Psoas muscle (tissue), 7 donors: ENCODE measurements at regions not wholly inside any gene's neighbourhood (a gene's known extent, or its start where the extent isn't known, plus 50 kb on each side); places are given as distances from the start of the nearest gene placed in this dataset.

Source experiments
- ATAC-seq, 4 donors: fragments of 200-7000 bp; cut with Tn5 transposase; one replicate each; pipeline ENCODE4 v1.9.1; 2020; ENCODE audit warnings: moderate library complexity in 3 of 4, mild to moderate bottlenecking in 2 of 4
- DNase-seq, 2 donors: peaks; one replicate each; pipeline ENCODE4 v3.0.0-alpha.2; 2020
- H3K27ac ChIP-seq: fragments of 200-600 bp; one replicate; pipeline ENCODE4 v1.8.0; 2022
- H3K27me3 ChIP-seq, 3 donors: fragments of 200-600 bp in 1 of 3; one replicate each; pipeline versions ENCODE4 v1.6.1 to v1.8.0; 2013 to 2022; ENCODE audit warnings: low read length in 2 of 3, mild to moderate bottlenecking in 2 of 3, moderate library complexity in 1 of 3; ENCODE audit not compliant: insufficient read depth in 3 of 3
- H3K36me3 ChIP-seq, 2 donors: fragments of 200-600 bp in 1 of 2; one replicate each; pipeline versions ENCODE4 v1.6.1 to v1.8.0; 2013 to 2022; ENCODE audit warnings: low read depth in 1 of 2, mild to moderate bottlenecking in 1 of 2, moderate library complexity in 1 of 2; ENCODE audit not compliant: insufficient read depth in 1 of 2
- H3K4me1 ChIP-seq: fragments of 200-600 bp; one replicate; pipeline ENCODE4 v1.8.0; 2022
- H3K4me3 ChIP-seq: fragments of 200-600 bp; one replicate; pipeline ENCODE4 v1.8.0; 2022; ENCODE audit warnings: mild to moderate bottlenecking
- H3K9me3 ChIP-seq: fragments of 200-600 bp; one replicate; pipeline ENCODE4 v1.8.0; 2022
- CTCF ChIP-seq: fragments of 200-600 bp; IDR thresholded peaks from one replicate; pipeline ENCODE4 v1.8.0; 2022; ENCODE audit warnings: antibody characterized with exemption
- WGBS, 3 donors: extraction: QIAGEN DNeasy Blood & Tissue Kit; methylation state at CpG; one replicate each; pipeline versions ENCODE4 v1.1.6 to v1.1.7; 2013; 5-methylcytosine and 5-hydroxymethylcytosine counted together
- intact Hi-C, 2 donors: fragments of 100-400 bp; cut with DNase I; formaldehyde crosslinking; loops; one replicate each; pipeline versions ENCODE4 v1.11.0 to v1.14.2; 2022
- donor health status: healthy with polysubstance abuse.
- donor health status: DM: no; HTN: no; CAD: no; lungs with moderate emphysema.
- donor health status: Bipolar disorder and iron deficiency.
- donor health status: healthy.
- donor health status: DM: yes; HTN: yes; CAD: no.
- donor health status: DM: no; HTN: no; CAD: no.
- donor health status: DM: yes; HTN: yes; CAD: no.

- H3K27ac ChIP-seq: no peak overlapping the region
- intact Hi-C loops: no loop called here
- WGBS, 3 donors: 78 to 87% (median 84%) methylated on average over 2 of the region's 2 CpGs
- no peaks in the 10 kb centered on the region for H3K4me1 ChIP-seq
- no peaks in the 10 kb centered on the region for H3K36me3 ChIP-seq
- H3K9me3 ChIP-seq: no peaks in the 10 kb centered on the region
- H3K27me3 ChIP-seq: peaks cover 0 to 16% (median 3%) of the 10 kb centered on the region in 3 donors
- H3K4me3 ChIP-seq: no peak overlapping the region
- no peak for TF ChIP-seq CTCF
- DNase-seq (no peak), ATAC-seq (no peak)
Observed at GRCh38 chr1:29868096-29868495, 631.8 kb downstream of the PTPRU start.

- 28 to 39% (median 33%) methylated on average over 1 of the region's 1 CpG for WGBS, 3 donors
- DNase-seq: no peak
- H3K9me3 ChIP-seq: peaks cover 3% of the 10 kb centered on the region
- H3K4me3 ChIP-seq: no peak overlapping the region
- no peak overlapping the region for H3K27ac ChIP-seq
- no peaks in the 10 kb centered on the region for H3K4me1 ChIP-seq
- intact Hi-C loops: no loop called here
- no peaks in the 10 kb centered on the region for H3K36me3 ChIP-seq
- no peak for TF ChIP-seq CTCF
- H3K27me3 ChIP-seq: peaks cover 0 to 16% (median 4%) of the 10 kb centered on the region in 3 donors
- no peak for ATAC-seq
Observed at GRCh38 chr1:29865051-29865450, 628.7 kb downstream of the PTPRU start.

GRCh38 chr1:29864431-29865022 lies 628.2 kb downstream of the PTPRU start:
- TF ChIP-seq CTCF: no peak
- peaks cover 3% of the 10 kb centered on the region for H3K9me3 ChIP-seq
- H3K4me1 ChIP-seq: no peaks in the 10 kb centered on the region
- peaks cover 0 to 16% (median 4%) of the 10 kb centered on the region in 3 donors for H3K27me3 ChIP-seq
- H3K36me3 ChIP-seq: no peaks in the 10 kb centered on the region
- ATAC-seq (no peak), DNase-seq (no peak)
- intact Hi-C loops: no loop called here
- H3K27ac ChIP-seq: no peak overlapping the region
- no peak overlapping the region for H3K4me3 ChIP-seq
- 60 to 71% (median 67%) methylated on average over 5 of the region's 5 CpGs for WGBS, 3 donors

- peaks cover 0 to 10% (median 6%) of the 10 kb centered on the region in 3 donors for H3K27me3 ChIP-seq
- ATAC-seq (no peak), DNase-seq (no peak)
- H3K4me3 ChIP-seq: no peak overlapping the region
- no peaks in the 10 kb centered on the region for H3K36me3 ChIP-seq
- intact Hi-C loops: no loop called here
- no peak overlapping the region for H3K27ac ChIP-seq
- peaks cover 3% of the 10 kb centered on the region for H3K9me3 ChIP-seq
- 50 to 75% (median 66%) methylated on average over 1 of the region's 1 CpG for WGBS, 3 donors
- TF ChIP-seq CTCF: no peak
- H3K4me1 ChIP-seq: no peaks in the 10 kb centered on the region
Observed at GRCh38 chr1:29861922-29862321, 625.6 kb downstream of the PTPRU start.

GRCh38 chr1:29861446-29861845 lies 625.1 kb downstream of the PTPRU start:
- intact Hi-C loops: no loop called here
- peaks cover 3% of the 10 kb centered on the region for H3K9me3 ChIP-seq
- TF ChIP-seq CTCF: no peak
- no peaks in the 10 kb centered on the region for H3K36me3 ChIP-seq
- ATAC-seq (no peak), DNase-seq (no peak)
- H3K4me3 ChIP-seq: no peak overlapping the region
- no peak overlapping the region for H3K27ac ChIP-seq
- H3K4me1 ChIP-seq: no peaks in the 10 kb centered on the region
- H3K27me3 ChIP-seq: peaks cover 0 to 6% (median 6%) of the 10 kb centered on the region in 3 donors
- 87 to 100% (median 89%) methylated on average over 1 of the region's 1 CpG for WGBS, 3 donors
